Neural cell (in vitro differentiated cells): ENCODE measurements at regions not wholly inside any gene's neighbourhood (a gene's known extent, or its start where the extent isn't known, plus 50 kb on each side); places are given as distances from the start of the nearest gene placed in this dataset.

ENCODE experiments used
- CTCF ChIP-seq: fragments of 450-650 bp; IDR thresholded peaks from 2 replicates; pipeline ENCODE4 v1.5.1; 2014; ENCODE audit warnings: antibody characterized with exemption, mild to moderate bottlenecking, moderate library complexity; ENCODE audit not compliant: poor library complexity, severe bottlenecking
- EP300 ChIP-seq: fragments of 450-650 bp; conservative IDR thresholded peaks from 2 replicates; pipeline ENCODE4 v1.6.1; 2014; ENCODE audit warnings: antibody characterized with exemption, mild to moderate bottlenecking, moderate library complexity; ENCODE audit not compliant: poor library complexity, severe bottlenecking
- EZH2 ChIP-seq: fragments of 200-600, 300-800 bp; shearing (Covaris generic), sonication (generic); IDR thresholded peaks from 2 replicates; pipeline ENCODE4 v1.6.1; 2014; ENCODE audit warnings: antibody characterized with exemption, low read length, borderline replicate concordance, mild to moderate bottlenecking; ENCODE audit not compliant: insufficient read depth, poor library complexity, severe bottlenecking
- RAD21 ChIP-seq: fragments of 450-650 bp; conservative IDR thresholded peaks from 2 replicates; pipeline ENCODE4 v1.6.1; 2014; ENCODE audit warnings: antibody characterized with exemption, mild to moderate bottlenecking, moderate library complexity
- SMC3 ChIP-seq: fragments of 450-650 bp; conservative IDR thresholded peaks from 2 replicates; pipeline ENCODE4 v1.6.1; 2014; ENCODE audit warnings: antibody characterized with exemption, mild to moderate bottlenecking, moderate library complexity; ENCODE audit not compliant: poor library complexity

DNA sequence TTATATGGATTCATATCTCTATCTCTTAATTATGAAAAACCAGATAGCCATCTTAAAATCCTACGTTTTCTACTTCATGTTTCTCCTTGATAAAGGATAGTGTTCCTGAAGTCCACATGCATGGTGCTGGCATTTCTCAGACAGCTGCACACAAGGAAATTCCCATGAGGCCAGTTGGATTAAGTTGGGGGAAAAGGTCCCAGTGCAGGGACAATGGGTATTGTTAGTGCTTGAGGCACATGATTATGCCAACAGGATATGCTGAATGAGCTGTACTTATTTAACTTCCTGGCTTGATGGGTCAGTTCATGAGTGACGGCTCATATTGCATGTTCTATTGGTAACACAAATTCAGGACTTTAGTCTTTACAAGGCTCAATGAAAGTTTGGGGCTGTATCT is 913.9 kb upstream of the NDST4 start:
- TF ChIP-seq CTCF (no peak), EZH2 (no peak), SMC3 (no peak), RAD21 (no peak), EP300 (no peak)
